IPS DF 19.7 (cell line): ENCODE measurements at regions not wholly inside any gene's neighbourhood (a gene's known extent, or its start where the extent isn't known, plus 50 kb on each side); places are given as distances from the start of the nearest gene placed in this dataset.
"Not testable (repeated sequence)": the region's sequence is repeated elsewhere in the genome, so short reads cannot be mapped to it uniquely, and the experiment has no call there.

ENCODE experiments used
- DNase-seq: peaks from one replicate; pipeline ENCODE4 v3.0.0-alpha.2; 2013; ENCODE audit warnings: low read depth, low spot score

DNA sequence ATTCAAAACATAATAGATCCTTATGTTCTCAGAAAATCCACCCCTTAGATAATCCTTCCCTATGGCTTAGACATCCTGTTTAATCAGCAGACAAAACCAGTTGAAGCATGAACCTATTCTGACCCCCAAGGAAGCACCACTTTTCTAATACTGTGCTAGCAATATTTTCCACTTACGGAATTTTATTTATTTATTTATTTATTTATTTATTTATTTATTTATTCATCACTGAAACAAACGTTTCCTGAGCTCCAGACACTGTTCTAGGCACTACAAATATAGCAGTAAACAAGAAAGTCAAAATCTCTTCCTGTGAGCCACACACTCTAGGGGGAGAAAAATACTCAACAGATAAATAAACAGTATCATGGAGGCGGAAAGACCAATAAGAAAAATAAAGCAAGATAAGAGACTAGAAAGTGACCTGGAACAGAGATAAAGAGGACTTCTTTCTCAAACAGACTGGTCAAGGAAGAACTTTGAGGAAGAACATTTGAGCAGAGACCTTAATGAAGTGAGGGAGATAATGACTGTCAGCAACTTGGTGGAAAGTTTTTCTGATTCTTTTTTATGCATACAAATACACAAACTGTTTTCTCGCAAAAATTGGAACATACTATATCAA is 145.5 kb upstream of the POGK start:
- no peak for DNase-seq

DNA sequence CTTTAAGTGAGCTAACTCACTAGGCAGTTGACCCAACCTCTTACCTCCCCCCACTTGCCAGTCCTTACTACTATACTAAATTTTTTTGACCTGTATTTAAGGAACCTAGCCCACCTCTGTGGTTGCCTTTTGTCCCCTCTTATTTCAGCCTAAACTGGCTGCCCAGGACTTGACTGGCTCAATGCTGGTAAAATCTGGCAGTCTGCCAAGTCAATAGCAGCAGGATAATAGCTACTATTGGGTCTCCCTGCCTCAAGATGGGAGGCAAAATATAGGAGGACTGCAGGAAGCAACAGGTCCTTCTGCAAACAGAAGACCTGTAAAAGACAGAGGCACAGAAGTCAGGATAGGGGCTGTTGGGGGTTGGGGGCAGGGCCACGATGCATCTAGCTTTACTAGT is 144.2 kb upstream of the POGK start:
- DNase-seq: no peak

DNA sequence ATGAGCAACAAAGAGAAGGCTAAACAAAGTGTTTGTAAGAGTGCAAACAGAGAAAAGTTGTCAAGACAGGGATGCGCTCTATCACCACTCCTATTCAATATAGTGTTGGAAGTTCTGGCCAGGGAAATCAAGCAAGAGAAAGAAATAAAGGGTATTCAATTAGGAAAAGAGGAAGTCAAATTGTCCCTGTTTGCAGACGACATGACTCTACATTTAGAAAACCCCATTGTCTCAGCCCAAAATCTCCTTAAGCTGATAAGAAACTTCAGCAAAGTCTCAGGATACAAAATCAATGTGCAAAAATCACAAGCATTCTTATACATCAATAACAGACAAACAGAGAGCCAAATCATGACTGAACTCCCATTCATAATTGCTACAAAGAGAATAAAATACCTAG is 143.4 kb upstream of the POGK start:
- DNase-seq: not testable (repeated sequence)

DNA sequence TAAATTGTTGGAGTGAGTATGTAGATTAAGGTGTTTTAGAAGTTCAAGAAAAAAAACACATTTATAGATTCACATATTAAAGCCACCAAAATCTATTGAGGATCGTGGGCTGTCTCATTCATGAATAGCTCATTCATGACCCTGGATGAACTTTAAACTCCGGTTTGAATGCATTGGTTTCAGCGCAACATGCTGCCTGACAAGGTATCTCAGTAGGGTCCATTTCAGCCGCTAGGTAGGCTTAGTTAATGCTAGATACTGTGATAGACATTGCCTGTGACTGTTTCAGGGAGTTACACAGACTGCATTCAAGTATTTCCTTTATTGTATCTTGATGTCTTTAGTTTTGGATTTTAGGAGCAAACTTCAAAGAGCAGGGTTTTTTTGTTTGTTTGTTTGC is 140.5 kb upstream of the POGK start:
- DNase-seq: no peak

DNA sequence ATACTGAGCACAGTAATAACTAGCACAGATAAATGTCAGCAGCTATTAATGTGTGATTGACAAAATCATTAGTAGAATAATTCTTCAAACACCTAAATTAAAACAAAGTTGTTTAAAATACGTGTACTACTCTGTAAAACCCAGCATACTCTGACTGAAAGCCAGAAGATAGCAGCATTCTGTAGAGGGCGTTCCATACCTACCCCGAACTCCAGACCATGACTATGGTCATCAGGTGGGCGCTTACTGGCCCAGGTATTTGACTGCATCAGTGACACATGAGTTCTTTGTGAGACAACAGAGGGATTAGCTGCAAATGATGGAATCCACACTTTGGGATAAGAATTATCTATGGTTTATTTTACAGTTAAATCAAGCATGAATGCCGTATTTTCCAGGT is 139.7 kb upstream of the POGK start:
- no peak for DNase-seq

DNA sequence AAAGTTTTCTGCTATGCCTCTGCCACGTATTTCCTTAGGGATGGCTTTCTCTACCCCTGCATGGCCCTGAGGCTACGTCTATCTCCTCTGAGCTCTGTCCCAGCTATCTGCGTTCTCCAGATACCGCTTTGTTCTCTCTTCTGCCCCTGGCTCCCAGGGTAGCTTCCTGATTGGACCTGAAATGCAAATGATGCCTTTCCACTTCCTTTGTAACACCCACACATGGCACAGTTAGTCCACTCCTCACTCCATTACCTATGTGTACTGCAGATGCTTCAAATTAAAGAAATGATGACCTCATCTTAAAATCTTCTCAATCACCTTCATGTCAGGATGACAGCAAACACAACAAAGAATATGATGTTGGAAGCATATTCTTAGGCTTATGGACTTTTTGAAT is 138.6 kb upstream of the POGK start:
- no peak for DNase-seq

DNA sequence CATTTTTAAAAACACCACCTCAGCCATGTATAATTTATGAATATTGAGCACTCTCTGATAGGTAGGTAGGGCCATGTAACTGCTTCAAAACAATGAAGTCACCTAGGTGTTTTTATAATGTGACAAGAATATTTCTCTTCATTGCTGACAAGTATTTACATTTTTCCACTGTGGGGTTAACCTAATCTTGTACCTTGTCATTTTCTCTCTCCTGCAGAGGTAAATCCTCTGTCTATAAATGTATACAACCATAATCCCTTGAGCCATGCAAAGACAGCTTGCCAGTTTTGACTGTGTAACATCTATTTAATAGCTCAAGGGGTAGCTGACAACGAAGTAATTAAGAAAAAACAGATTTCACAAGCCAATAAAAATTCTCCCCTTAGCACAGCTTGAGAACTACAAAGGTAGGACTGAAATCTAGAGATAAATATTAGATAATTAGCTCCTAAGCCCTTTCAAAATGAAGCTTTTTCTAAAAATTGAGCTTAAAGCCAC is 137.6 kb upstream of the POGK start:
- no peak for DNase-seq

DNA sequence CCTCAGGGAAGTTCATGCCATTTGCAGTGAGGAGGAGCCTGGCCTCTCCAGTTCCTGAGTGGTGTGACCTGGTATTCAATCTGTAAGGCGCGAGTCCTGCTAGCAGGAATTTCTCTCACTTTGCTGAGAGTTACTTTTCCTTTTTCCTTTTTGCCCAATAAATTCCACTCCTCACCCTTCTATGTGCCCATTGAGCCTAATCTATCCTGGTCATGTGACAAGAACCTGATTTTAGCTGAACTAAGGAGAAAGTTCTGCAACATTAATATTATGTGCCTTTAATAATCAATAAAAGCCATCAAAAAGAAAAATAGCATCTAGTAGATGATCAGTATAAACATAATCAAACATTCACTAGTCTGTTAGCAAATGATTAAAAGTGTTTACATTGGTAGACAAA is 136.1 kb upstream of the POGK start:
- DNase-seq: no peak

DNA sequence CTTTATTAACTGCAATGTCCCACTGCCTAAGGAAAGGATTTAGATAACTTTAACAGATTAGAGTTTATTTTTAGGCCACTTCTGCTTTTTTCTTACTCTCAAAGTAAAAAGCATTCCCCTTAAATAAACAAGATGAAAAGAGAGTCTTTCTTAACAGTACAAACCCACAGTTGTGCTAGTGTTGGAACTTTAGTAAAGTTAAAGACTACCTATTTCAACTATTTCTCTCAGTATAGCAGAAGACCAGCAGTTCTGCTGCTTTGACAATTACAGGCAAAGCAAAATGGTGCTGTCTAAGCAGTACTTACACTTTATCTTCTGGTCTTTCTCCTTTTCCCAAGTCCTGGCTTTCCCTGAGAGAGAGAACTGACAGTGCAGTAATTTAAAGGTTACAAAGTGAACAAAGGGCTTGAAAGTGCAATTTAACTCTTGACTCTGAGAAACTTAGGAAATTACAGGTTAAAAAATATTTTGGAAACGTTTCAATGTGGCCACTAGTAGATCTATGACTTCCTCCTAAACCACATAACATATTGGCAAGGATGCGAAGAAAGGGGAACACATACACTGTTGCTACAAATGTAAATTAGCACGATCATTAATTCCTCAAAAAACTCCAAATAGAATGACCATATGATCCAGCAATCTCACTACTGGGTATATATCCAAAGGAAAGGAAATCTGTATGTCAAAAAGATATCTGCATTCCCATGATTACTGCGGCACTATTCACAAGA is 135.4 kb upstream of the POGK start:
- DNase-seq: no peak

DNA sequence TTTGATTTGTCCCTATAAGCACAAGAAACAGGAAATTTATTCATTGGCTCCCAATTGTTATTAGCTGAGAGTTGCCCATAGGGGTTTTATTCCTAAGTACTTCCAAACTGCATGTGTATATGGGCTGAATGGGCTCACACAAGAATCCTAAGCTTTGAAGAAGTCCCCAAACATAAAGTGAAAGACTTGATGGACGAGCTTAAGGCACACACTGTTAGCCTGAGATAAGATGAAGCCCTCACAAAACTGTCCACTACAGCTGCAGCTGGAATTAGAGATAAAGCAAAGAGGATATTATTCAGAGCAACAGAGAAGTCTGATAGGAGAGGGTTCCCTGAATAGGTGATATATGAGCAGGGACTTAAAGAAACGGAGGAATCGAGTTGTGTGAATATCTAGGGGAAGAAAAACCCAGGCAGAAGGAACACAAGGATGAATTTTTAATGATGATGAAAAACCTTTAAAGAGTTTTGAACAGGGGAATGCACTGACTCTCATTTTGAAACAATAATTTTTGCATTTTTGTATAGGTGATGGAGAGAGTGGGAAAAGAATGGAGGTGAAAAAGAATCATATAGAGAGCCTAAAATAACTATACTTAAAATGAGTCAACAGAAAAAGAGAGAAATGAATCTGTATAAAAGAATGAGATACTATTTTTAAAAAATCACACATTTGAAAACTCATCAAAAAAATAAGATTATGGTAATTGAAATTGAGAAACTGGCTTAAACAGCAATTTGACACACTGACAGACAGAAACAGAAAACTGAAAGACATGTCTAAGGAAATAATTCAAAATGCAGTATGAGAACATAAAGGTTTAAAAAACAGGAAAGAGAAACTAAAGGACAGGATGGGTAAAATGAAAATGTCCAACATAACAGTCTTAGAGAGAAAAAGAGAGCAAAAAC is 133.6 kb upstream of the POGK start:
- DNase-seq: no peak

DNA sequence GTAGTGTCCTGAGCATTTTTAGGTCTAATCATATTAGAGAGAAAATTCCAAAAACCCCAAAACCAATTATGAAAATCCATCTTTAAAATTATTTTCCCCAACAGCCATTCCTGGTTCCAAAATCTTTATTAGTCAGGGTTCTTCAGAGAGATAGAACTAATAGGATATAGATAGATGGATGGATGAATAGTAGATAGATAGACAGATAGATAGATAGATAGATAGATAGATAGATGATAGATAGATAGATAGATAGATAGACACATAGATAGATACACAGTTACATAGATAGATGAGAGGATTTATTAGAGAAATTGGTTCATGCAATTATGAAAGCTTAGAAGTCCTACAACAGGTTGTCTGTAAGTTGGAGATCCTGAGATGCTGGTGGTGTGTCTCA is 122.7 kb upstream of the POGK start:
- DNase-seq: no peak

DNA sequence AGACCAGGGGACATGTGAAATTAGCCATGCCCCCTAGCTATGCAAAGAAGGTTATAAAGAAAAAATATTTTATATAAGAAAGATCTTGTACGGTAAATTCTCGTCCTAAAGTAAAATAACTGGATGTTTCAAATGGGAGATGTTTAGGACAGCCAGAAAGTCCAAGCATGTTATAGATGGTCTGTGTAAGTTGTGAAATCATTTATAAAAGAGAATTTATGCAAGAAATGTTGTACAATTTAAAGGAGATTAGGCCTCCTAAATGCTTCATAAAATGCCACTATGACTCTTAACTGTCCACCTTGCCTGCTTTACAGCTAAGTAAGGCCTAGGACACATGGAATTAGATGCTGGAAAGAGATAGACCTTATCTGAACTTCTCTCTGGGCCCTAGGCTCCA is 118.1 kb upstream of the POGK start:
- no peak for DNase-seq

DNA sequence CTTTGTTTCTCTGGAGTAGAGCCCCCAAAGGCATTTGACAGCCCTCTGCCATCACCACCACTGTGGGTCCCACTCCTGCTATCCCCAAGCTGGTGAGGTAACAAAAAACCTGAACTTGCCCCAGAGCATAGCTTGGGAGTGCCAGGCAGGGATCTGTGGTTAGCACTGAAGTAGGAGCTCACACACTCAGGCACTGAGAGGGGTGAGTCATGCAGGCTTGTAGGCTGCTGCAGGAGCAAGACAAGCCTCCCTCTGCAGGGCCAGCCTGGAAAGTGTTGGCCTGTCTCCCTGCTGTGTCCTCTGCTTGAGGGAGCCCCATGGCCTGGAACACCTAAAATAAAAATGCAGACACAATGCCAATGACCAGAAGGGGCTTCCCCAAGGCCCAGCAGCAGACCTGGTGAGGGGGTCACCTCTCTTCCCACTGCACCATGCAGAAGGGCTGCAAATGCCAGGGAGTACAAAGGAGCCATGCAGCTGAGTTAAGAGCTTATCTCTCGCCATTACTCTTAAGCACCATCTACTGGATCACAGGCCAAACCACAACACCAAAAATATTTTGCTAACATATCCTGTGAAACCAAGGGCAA is 108.9 kb upstream of the POGK start:
- DNase-seq: no peak

DNA sequence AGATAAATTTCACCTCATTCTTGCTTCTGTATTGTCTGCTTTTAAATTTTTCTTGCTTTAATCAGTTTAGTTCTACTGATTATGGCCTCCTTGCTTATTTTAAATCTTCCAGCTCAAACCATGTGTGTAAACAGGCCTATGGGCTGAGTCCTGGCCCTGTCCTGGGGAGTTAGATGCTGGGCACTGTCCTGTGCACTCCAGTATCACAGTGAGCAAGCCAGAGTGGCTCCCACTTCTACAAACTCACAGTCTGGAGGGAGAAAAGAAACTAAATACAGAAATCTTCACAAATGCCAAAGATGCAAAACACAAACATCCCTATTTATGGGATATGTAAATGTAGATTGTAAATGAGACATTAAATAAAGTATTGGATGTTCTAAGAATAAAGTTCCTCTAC is 101.1 kb upstream of the POGK start:
- no peak for DNase-seq

DNA sequence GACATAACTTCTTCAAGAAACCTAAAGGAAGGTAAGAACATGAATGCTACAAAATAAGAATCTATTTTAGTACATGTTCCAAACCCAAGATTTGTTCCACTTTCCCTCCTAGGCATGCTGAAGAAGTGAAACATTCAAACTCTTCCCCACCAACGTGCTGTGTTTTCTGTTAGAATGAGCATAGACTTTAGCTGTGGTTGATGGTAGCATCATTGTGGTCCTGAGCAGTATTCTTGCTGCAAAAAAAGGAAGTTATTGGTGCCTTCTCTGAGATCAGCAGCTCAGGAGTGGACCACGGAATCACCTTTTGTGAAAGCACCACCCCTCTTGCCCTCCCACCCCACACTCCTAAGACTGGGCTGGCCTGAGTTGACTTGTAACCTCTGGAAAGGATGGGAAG is 100.4 kb upstream of the POGK start:
- DNase-seq: no peak

DNA sequence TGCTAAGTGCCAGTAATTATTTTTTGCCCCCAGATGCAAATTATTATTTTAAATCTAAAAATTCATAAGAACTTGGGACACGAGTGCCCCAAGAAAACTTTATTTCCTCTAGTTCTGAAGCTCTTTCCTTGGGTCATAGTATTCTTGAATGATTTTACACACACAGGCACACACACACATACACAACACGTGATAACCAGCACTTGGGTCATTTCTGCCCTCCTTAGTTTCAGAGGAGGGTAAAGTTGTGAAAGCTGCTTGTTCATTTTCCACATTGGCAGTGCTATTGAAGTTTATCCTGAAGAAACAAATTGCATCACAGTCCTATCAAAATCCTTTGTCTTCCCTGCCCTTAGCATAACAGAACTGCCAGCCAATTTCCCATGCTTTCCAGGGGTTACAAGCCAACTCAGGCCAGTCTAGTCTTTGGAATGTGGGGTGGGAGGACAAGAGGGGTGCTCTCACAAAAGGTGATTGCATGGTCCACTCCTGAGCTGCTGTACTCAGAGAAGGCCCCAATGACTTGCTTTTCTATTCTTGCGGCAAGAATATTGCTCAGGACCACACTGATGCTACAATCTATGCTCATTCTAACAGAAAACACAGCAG is 98.5 kb upstream of the POGK start:
- no peak for DNase-seq

DNA sequence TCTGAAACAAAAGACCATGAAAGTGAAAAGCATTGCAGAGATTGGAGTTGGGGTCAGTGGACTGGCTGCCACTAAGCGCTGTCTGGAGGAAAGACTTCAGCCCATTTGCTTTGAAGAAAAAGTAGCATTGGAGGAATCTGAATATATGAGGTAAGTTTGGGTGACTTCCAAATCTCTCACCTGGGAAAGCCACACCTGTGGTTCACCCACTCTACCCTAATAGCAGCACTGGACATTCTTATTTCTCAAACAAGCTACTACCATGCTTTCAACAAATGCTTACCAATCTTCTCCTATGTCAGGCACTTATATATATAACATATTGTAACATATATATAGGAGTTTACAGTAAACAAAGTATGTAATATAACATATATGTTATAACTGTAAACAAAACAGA is 76.0 kb upstream of the POGK start:
- DNase-seq: no peak

DNA sequence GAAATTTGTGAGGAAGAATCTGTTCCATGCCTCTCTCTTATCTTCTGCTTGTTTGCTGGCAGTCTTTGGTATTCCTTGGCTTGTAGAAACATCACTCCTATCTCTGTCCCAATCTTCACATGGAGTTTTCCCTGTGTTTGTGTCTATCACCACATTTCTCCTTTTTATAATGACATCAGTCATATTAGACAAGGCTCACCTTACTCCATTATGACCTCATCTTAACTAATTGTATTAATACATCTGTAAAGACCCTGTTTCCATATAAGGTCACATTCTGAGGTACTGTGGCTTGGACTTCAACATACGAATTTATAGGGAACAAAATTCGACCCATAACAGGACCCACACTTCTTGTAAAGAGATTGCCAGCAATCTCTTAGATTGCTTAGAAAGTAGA is 72.3 kb upstream of the POGK start:
- no peak for DNase-seq

DNA sequence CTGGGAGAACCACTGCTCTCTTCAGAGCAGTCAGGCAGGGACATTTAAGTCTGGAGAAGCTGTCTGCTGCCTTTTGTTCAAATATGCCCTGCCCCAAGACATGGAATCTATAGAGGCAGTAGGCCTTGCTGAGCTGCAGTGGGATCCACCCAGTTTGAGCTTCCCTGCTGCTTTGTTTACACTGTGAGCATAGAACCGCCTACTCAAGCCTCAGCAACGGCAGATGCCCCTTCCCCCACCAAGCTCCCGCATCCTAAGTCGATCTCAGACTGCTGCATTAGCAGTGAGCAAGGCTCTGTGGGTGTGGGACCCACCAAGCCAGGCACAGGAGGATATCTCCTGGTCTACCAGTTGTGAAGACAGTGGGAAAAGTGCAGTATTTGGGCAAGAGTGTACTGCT is 54.6 kb upstream of the POGK start:
- not testable (repeated sequence) for DNase-seq

DNA sequence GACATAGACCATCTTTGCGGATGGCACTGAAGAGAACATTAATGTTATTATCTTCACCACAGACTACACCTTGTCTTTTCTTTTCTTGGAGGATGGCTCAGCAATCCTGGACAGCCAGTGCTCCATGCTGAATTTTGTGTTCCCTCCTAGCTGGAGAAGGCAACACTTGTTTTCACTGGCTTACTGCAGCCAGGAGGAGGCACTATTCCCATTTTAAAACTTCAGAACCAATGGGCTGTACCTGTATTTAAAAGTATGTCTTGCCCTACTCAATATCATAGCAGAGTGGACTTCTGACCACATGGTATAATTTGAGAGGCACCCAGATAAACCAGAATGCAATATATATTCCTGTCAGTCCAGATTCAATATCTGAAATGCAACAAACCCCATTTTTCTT is 53.3 kb upstream of the POGK start:
- no peak for DNase-seq

DNA sequence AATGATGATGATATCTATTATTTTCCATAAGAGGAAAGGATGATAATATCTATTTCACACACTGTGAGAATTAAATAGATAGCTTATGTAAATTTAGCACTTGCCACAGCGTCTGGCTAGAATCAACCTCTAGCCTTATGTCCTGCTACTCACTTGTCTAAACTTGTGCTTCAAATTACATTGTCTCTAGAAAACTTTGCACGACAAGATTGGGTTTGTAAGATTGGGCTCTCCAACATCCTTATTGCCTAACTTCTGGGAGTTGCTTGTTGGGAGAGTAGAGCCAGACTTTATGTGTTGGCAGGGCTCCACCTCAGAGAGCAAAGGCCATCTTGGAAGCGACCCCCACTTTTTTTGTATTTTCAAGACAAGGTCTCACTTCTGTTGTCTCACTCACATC is 50.0 kb upstream of the POGK start:
- DNase-seq: no peak
